GM21367 (cell line): ENCODE measurements at regions not wholly inside any gene's neighbourhood (a gene's known extent, or its start where the extent isn't known, plus 50 kb on each side); places are given as distances from the start of the nearest gene placed in this dataset.

Experiments
- ATAC-seq: cut with Tn5 transposase; IDR thresholded peaks from one replicate; pipeline ENCODE4 v1.9.1; 2021; ENCODE audit not compliant: unreplicated experiment

DNA sequence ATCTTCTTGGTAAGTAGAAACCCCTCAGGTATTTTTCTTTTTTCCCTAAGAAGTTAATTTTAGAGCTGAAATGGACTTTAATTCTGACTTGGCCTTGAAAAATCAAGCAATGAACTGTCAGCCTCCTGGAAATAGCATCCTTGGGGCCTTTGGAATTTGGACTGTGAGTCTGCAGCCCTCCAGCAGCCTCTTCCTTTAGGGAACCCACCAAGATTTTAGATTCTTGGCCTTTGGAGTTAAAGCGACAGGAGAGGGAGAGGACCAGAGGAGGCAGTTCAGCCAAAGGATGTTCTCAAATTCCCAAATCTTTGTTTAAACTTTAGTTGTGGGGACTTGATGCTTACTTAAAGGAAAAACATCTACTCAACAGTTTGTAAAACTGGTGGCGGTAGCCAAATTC is 288.6 kb downstream of the AACS start:
- ATAC-seq = no peak

DNA sequence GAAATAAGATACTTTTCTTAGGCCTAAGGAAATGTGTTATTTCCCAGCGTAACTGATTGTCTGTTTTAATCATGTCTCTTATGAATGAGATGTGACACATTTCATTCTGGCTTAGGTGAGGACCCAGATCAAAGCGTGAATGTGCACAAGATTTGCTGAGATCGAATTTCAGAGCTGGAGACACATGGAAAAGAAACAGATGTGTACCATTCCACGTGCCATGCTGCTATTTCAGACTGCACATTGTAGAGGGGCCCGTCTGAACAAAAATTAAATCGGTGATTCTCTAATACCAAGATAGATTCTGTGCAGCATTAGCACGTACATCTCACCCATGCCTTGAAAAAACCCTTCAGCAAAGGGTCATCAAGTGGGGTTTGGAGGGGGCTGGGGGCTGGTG is 290.4 kb downstream of the AACS start:
- ATAC-seq = no peak

DNA sequence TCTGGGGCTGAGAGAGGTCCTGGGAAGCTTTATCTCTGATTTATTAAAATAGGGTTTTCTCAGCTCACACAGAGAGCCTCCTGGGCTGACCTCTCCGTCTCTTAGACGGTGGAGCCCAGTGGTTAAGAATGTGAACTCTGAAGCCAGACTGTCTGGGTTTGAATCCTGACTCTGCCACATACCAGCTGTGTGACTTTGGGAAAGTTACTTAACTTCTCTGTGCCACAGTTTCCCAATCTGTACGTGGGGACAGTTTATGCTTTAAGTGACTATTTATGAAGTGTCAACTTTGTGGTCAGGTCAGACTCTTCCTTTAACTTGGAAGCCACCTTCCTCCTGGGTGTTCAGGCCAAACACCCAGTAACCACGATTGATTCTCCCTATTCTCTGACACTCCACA is 290.9 kb downstream of the AACS start:
- no peak for ATAC-seq

DNA sequence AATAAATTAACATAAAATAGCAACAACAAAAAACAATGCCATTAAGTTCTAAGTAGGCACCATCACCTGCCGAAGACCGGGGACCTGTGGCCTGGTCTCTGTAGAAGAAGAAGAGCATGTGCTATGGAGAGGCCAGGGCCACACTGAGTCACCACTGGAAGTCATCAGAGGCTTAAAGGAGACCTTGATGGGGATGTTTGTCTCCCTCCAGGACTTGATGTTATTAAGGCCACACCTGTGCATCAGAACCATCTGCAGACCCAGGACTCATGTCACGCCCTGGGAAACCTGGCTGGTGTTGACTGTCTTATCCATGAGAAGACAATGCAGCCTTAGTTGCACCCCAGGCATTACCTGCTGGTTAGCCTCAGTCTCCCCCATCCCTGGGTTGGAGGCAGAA is 292.3 kb downstream of the AACS start:
- no peak for ATAC-seq

DNA sequence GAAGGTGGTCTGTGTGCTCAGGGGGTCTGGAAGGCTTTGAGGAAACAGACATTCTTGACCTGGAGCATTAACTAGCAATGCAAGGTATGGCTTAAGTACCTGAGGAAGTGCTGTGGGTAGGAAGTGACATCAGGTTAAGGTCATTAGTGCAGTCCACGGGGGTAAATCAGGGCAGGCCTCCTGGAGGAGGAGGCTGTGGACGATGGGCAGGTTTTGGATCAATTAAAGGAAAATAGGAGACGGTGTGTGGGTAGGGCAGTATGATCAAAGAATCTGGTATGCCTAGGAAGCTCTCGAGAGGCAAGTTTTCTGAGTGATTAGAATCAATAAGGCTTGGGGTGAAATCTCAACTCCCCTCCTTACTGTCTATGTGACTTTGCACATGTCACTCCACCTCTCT is 295.3 kb downstream of the AACS start:
- no peak for ATAC-seq

DNA sequence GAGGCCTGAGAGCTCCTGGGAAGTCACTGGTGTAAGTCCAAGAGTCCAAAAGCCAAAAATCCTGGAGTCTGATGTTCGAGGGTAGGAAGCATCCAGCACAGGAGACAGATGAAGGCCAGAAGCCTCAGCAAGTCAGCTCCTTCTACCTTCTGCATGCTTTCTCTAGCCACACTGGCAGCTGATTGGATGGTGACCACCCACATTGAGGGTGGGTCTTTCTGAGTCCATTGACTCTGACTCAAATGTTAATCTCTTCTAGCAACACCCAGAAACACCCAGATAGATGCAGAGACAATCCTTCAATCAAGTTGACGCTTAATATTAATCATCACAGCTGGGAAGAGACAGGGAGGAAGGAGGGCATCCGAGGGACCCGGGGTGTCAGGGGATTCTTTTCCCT is 305.8 kb downstream of the AACS start:
- ATAC-seq = no peak

DNA sequence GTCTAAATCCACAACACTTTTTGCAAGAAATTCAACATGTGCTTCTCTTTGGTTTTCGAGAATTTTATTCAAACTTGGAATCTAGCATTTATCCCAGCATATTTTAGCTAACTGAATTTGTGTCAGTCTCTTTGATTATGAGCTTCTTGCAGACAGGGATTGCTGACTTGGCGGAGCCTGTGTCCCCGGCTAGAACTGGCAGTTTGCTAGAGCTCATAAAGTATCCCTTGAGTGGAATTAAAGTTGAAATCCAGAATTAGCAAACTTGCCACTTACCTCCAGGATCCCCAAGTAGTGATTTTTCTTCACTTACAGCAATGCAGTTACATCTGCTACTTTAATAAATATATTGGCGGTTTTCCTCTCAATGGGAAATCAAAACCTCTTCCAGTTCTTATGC is 306.9 kb downstream of the AACS start:
- ATAC-seq = no peak

DNA sequence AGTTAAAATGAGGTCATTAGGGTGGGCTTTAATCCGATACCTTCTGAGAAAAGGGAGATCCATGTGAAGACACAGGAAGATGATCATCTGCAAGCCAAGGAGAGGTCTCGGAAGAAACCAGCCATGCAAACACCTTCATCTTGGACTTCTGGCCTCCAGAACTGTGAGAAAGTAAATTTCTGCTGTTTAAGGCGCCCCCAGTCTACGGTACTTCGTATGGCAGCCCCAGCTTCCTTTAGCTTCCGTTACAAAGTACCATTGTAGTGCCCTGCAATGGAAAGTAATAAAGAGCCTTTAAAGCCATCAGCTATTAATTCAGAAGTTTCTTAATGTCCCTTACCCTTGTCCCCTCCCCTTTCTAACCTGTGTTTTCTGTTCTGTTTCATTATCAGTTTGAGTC is 308.1 kb downstream of the AACS start:
- ATAC-seq = no peak

DNA sequence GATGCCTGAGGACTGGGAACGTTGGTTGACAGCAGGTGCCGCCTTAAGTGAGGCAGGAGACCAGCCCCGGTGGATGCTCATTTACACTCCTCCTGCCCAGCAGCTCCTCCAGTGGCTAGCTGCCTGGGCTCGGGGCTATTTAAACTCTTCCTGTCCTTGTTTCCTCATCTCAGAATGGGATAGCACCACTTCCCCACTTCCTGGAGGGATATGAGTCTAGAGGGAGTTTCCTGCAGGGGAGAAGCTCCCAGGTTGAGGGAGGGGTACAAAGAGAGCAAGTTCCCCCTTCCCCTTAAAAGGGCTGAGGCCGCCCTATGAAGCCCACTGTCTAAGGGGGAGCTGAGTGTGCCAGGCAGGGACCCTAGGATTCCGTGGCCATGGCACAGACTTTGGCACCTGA is 311.2 kb downstream of the AACS start:
- no peak for ATAC-seq

DNA sequence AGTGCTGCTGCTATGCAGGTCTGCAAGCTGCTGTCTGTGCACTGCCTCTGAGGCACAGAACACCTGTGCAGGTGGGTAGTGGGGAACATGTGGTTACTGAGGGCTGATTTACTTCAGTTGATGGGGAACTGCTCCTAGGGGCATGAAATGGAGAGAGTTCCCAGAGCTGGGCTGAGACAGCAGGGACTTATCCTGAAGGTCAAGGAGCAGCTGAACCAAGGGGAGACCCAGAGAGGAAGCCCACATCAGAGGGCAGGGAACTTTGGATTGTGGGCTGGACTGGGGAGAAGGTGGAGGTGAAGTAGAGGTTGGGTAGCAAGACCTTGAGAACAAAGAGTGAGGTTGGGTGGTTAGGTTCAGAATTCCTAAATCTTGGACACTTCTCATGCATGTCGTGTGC is 311.9 kb downstream of the AACS start:
- no peak for ATAC-seq

DNA sequence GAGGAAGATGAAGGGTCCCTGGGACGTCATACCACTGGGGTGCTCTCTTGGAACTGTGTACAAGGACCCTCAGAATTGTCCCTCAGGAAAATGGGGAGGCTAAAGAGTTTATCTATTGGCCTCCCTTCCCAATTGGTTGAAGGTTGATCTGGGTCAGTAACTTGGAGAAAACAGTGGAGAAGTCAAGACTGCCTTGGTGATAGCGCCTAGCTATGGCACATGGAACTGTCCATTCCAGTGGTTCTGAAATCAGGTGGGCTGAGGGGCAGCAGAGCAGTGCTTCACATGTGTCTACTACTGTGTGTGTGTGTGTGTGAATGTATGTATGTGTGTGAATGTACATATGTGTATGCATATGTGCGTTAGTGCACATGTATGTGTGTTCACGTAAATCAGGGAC is 316.1 kb downstream of the AACS start:
- no peak for ATAC-seq

DNA sequence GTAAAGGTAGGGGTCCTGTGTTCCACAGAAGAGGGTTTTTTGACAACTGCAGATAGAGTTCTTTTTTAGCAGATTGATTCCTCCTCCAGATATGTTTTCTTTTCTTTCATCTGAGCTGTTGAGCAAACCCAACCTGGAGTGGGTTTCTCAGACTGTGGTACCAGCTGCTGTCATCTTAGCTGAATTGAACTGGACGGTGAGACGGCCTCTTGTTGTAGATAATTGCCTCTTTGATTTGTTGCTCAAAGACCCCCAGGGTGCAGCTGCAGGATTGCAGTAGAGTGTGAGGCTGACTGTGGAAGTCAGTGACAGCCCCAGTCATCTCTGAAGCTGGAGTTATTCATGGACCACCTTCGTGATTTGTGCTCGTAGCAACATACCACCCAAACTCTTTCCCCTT is 317.7 kb downstream of the AACS start:
- no peak for ATAC-seq

DNA sequence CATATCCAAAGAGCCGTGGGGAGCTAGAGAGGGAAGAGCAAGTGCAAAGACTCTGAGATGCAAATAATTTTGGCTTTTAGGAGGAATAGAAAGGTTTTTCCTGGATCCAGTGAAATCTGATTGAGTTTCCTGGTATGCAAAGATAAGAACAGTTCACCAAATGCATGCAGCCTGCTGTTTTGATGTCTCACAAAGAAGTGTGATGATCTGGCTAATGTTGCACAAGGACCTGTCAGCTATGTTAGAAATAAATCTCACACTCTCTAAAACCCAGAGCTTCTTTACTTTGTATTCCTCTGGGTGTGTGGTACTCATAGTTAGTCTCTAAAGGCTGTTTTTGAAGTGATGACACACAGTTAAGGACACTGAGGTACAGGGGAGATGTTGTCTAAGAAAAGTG is 321.4 kb downstream of the AACS start:
- no peak for ATAC-seq

DNA sequence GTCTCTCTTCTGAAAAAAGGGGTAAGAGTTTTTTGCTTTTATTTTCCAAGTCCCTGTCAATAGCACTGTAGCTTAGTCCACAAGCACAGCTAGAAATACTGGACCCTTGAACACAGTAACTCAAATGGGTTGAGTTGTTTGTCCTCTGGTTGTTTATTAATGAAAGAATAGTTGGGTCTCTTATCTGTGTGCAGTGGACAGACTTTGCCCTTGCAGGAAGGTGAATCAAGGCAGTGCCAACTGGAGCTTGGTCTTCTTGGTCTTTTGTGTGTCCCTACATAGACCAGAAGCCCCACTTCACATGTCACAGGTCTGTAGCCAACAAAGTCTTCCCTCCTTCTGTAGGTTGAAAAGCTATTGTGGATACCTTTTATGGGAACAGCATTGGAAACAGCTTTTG is 322.0 kb downstream of the AACS start:
- no peak for ATAC-seq

DNA sequence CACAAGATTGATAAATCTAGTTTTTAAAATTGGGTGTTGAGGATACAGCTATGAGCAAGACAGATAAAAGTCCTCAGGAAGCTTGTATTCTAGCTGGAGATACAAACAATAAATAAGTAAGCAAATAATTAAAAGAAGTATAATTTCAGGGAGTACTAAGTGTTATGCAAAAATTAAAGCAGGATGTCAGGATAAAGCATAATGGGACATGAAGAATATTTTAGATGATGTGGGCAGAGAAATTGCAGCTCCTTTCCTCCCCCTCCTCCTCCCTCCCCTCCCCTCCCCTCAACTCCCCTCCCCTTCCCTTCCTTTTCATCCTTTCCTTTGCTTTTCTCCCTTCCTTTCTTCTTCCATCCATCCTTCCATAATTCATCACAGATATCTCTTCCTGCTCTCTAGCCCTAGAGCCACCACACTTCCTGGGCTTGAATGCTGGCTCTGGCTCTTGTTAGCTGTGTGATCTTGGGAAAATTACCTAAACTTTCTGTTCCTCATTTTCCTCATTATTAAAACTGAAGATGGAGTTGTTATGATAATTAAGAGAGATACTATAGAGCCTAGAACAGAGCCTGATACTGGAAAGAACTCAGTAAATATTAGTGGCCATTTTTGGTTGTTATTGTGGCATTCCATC is 323.9 kb downstream of the AACS start:
- ATAC-seq = no peak

DNA sequence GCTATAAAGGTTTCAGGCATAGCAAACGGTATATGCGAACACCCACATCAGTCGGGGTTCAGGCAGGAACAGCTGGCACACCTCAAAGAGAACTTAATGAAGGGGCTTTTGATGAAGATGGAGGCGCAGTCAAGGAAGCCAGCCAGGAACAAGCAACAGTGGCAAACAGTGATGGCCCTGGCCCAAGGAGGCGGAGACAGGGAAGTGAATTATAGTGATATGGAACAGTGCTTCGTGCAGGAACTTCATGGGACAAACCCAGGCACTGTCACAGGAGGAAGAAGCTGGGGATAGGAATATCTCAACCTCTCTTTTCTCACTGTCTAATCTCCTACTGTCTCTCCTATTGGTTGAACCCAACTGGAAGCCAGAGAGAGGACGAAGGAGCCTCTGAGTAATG is 328.3 kb downstream of the AACS start:
- no peak for ATAC-seq

DNA sequence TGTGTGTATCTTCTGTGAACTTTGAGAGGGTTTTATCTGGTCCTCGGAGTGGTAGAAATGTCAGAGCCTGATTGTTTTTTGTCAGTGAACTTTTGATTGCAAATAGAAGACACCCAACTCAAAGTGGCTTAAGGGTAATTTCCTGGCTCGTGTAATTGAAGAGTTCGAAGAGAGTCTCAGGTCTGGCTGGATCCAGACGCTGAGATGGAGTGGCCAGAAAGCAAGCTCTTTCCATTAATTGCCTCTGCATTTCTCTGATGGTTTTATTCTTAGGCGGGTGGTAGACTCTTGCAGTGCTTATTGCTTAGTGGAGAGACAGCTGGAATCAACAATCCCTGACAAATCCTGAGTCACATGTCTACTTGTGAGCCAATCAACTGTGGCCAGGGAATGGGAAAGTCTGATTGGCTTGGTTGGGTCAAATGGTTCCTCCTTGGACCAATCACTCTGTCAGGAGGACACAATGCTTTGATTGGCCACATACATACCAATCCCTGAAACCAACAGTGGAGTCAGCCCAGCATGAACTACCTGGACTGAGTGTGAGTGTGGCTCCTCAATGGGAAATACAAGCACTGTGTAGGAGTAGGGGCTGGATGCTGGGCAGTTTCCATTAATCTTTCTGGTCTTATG is 330.5 kb downstream of the AACS start:
- no peak for ATAC-seq

DNA sequence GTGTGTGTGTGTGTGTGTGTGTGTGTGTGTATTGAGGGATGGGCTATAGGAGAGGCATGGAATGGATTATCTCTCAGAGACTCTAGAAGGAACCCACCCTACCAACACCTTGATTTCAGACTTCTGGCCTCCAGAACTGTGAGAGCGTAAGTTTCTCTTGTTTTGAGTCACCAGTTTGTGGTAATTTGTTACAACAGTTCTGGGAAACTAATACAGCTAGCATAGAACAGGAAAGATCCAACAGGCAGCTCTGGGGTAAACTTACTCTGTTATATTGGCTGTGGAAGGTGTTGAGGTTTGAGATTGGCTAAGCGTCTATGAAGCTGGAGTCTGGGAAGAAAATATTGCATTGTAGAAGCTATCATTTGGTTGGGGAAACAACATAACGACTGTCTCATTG is 334.3 kb downstream of the AACS start:
- ATAC-seq = no peak

DNA sequence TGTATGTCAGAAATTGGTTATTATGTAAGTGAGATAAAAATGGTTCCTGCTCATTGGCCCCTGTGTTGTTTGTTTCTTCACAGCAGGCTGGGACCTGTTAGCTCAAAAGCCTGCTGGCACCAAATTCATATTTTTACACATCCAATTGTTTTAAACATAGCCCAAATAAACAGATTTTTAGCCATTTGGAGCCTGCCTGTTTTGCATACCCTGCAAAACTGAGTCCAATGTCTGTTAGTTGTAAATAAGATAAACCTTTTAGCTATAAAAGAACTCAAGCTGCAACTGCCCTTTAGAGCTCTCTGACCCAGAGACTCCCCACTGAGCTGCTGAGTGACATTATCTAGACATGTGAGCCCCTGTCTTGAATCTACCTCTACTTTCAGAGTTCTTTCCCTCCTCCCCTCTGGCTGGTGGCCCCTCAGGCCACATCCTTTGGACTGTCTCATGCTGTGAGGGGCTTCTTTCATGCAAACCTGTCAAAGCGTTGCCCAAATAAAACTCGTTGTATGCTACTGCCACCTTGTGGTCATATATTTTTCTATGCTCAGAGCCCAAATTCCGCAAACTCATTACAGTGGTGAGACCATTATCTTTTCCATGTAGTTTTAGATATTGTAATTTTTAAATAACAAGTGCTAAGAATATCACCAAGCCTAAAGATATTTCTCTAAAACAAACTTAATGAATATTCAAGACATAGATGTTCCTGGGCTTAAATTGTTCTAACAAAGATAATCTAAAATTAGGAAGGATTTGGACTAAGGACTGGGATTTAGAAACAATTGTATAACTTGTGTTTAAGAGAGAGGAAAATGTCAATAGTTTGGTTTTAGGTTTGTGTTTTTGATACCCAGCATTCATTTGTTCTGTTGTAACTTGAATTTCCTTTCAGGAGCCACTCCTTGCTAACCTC is 337.9 kb downstream of the AACS start:
- no peak for ATAC-seq

DNA sequence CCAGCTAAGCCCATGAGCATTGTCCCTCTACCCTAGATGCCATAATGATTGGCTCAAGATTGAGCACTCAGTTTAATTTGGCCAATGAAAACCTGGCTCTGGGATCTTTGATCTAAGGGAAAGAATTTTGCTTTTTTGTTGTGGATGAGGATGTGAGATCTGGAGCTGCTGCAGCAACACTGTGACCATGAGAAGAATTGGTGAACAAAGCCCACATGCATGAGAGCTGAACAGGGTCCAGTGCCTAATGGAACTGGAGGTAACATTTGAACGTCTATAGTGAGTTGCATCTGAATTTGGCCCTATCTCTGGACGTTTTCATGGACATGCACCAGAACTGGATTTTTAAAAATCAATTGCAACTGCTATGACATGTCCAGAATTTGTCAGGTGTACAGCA is 338.6 kb downstream of the AACS start:
- ATAC-seq = no peak

DNA sequence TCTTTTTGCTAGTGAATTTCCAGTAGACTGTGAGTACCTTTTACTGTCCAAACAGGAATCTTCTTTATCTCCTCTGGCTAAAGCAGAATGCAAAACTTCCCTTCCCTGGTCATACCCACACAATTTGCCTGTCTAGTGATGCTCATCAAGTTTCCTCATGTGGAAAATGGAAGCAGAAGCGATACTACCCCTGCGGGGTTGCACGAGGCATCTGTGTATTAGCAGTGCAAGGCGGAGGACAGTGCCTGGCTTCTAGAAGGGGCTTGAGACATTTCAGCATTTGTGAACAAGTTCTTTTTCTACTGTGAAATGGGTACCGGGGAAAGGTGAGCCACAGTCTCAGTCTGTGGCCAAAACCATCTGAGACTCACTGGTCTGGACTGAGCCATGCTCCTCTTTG is 340.9 kb downstream of the AACS start:
- peak; percentile 96 for ATAC-seq

DNA sequence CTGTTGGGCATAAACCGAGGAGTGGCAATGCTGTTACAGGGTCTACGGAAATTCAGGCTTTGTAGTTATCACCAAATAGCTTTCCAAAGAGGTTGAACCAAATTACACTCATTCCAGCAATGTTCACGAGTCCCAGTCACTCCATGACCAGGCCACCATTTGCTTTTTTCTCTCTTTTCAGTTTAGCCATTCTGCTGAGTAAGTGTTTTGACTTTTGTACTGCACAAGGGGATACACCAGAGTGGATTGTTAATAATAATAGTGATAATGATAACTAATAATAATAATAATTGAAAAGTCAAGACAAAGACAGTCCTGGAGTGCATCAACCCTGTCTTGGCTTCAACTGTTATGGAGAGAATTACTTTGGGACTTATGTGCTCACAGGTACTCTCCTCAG is 343.5 kb downstream of the AACS start:
- ATAC-seq = no peak
